Dedifferentiated amniotic fluid mesenchymal stem cell (primary cell): ENCODE measurements at regions not wholly inside any gene's neighbourhood (a gene's known extent, or its start where the extent isn't known, plus 50 kb on each side); places are given as distances from the start of the nearest gene placed in this dataset.
"Not testable (repeated sequence)": the region's sequence is repeated elsewhere in the genome, so short reads cannot be mapped to it uniquely, and the experiment has no call there.

Experiments used
- DNase-seq: peaks from one replicate; pipeline ENCODE4 v3.0.0-alpha.2; 2016; ENCODE audit errors: extremely low spot score

- no peak for DNase-seq
Measured at GRCh38 chr21:21858502-21859334, 860.5 kb downstream of the NCAM2 start.

- no peak for DNase-seq
Measured at GRCh38 chr21:21860888-21861287, 862.7 kb downstream of the NCAM2 start.

DNA sequence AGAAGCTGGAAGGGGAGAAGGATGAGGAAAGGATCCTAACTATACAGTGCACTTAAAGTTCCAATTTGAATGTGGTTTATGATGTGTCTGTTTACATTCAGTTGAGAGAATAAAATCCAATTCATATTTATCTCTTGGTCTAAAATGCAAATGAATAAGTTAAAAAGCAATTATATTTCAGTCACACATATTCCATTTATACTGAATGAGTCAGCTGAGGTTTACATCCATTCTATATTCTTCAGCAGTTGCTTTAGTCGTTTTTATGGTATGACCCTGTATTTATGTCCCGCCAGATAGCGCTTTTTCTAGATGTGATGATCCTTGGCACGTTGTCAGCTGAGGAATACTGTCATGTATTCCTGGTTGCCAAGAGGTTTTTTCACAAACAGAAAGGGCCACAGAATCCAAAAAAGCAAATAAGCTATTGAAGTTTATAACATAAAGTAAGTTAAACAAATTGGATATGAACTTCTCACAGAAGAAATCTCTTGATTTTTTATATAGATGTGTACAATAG is 866.2 kb downstream of the NCAM2 start:
- no peak for DNase-seq

GRCh38 chr21:21897275-21897883 is 899.2 kb downstream of the NCAM2 start:
- DNase-seq: no peak

DNA sequence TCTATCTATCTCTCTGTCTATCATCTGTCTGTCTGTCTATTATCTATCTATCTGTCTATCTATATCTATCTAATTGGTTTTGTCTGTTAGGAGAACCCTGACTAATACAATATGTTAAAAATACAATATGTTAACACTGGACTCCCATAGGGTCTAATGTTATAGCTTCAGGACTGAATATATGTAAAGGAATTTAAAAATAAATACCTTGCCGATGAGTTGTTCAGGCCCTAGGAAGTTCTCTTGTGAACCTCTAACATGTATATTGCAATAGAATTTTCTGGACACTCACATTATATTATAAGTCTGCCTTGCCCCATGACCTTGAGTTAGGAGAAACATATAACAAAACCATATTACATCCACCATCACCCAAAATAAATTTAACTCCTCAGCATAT is 900.6 kb downstream of the NCAM2 start:
- DNase-seq: no peak

DNA sequence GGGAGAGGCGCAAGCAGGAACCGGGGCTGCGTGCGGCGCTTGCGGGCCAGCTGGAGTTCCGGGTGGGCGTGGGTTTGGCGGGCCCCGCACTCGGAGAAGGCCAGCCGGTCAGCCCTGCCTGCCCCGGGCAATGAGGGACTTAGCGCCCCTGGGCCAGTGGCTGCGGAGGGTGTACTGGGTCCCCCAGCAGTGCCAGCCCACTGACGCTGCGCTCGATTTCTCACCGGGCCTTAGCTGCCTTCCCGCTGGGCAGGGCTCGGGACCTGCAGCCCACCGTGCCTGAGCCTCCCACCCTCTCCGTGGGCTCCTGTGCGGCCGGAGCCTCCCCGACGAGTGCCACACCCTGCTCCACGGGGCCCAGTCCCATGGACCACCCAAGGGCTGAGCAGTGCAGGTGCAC is 904.2 kb downstream of the NCAM2 start:
- not testable (repeated sequence) for DNase-seq

- no peak for DNase-seq
Measured at GRCh38 chr21:21907271-21907670, 909.1 kb downstream of the NCAM2 start.

GRCh38 chr21:21915816-21916215 is 917.6 kb downstream of the NCAM2 start:
- no peak for DNase-seq

DNA sequence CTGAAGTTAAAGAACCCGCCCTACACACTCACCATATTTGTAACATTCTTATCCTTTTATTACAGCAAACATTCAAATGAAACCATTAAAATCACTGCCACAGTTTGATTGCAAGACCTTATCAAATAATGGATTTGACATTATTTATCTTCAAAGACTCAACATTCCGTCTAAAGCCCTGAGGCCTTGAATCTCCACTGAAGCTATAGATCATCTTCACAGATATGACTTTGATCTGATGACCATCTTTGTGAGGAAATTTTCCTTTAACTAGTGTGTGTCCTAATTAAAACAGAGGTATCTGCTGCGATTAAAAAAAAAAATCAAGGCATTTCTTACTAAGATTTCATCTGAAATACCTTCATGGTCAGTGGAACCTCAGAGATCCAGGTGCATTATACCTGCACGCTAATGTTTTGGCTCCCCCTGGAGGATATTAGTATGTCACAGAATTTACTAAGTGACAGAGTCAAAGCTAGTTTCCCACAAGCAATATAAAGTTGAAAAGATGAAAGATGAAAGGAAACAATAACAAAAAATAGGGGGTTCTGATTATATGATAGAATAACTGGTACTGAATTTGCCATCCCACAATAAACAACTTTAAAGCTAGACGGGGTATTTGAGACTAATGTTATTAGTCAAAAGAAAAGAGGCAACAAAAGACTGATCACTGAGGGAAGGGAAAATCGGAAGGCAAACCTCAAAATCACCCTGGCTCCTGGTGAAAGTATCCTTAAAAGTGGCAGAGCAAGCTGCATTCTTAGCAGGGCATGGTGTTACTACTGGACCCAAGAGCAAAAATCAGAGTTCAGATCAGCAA is 923.4 kb downstream of the NCAM2 start:
- DNase-seq: no peak

DNA sequence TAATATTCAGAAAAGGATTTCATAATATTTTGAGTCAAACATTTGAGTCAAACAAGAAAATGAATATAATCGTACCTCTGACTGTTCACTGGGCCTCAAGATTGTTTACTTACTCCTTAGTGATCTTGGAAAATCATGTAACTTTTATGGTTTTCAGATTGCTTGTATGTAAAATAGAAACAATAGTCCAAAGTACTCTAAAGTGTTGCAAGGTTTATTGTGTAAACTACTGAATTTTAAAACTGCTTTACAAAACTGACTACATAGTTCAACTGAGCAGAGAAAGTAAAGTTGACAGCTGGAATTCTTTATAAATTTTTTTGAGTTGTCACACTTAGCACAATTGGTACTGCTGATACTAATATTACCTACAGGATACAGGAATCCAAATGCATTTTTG is 931.0 kb downstream of the NCAM2 start:
- no peak for DNase-seq

- no peak for DNase-seq
Measured at GRCh38 chr21:21929789-21930188, 931.6 kb downstream of the NCAM2 start.

GRCh38 chr21:21952566-21952965 is 954.4 kb downstream of the NCAM2 start:
- DNase-seq: no peak

DNA sequence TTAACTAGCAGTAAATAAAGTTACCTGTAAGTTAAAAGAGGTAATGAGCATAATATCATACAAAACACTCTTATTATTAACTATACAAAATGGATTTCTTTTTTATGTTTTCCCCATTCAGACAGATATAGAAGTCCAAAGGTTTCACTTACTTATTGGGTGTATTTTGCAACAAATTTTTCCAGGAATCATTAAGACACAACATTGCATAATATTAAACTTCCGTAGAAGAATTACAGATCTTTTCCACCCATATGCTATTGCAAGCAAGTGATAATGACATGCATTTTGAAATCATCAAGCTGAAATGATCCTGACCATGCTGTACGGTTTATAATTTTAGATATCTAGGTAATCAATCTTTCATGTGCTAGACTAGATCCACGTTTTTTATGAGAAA is 957.0 kb downstream of the NCAM2 start:
- no peak for DNase-seq

- no peak for DNase-seq
Measured at GRCh38 chr21:21957490-21957889, 959.3 kb downstream of the NCAM2 start.

GRCh38 chr21:21963911-21964310 is 965.7 kb downstream of the NCAM2 start:
- no peak for DNase-seq

GRCh38 chr21:21968810-21969209 is 970.6 kb downstream of the NCAM2 start:
- no peak for DNase-seq

DNA sequence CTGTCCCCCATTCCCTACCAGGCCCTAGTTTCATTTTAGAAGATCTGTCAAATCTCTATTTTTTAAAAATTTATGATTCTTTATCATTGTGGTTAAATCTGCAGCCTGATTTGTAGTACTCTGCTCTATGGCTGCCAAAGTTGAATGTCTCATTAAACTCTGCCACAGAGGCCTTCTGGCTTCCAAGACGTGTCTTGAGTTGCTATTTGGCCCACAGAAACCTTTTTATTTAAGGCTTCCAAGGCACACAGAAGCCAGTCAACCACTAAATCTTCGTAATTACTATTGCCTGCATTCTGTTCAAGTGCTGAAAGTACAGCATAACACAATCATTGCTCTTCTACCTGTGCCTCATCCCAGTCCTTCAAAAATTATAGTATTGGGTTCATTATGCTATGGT is 971.0 kb downstream of the NCAM2 start:
- no peak for DNase-seq

- DNase-seq: no peak
Measured at GRCh38 chr21:21971384-21971783, 973.2 kb downstream of the NCAM2 start.

DNA sequence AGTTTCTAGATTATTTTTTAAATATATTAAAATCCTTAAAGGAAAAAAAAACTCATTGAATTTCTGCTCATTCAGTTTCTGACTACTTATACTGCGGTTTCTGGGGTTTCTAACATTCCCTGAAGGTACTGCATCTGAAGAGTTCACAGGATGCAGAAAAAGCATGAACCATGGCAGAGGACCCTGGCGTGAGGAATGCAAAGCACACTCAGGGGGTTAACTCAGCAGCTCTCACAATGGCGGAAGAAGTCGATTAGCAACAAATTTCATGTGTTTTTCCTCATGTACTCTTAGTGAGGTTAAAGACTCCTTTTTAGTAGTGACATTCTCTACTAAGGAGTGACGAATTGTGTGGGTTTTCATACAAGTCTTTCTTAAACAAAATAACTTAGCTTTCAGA is 975.6 kb downstream of the NCAM2 start:
- no peak for DNase-seq

DNA sequence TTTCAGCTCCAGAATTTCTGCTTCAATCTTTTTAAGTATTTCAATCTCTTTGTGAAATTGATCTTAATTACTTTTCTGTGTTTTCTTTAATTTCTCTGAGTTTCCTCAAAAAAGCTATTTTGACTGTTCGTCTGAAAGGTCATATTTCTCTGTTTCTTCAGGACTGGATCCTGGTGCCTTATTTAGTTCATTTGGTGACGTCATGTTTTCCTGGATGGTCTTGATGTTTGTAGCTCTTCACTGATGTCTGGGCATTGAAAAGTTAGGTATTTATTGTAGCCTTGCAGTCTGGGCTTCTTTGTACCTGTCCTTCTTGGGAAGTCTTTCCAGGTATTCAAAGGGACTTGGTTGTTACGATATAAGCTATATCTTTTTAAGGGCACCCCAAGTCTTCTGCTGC is 998.7 kb downstream of the NCAM2 start:
- no peak for DNase-seq

DNA sequence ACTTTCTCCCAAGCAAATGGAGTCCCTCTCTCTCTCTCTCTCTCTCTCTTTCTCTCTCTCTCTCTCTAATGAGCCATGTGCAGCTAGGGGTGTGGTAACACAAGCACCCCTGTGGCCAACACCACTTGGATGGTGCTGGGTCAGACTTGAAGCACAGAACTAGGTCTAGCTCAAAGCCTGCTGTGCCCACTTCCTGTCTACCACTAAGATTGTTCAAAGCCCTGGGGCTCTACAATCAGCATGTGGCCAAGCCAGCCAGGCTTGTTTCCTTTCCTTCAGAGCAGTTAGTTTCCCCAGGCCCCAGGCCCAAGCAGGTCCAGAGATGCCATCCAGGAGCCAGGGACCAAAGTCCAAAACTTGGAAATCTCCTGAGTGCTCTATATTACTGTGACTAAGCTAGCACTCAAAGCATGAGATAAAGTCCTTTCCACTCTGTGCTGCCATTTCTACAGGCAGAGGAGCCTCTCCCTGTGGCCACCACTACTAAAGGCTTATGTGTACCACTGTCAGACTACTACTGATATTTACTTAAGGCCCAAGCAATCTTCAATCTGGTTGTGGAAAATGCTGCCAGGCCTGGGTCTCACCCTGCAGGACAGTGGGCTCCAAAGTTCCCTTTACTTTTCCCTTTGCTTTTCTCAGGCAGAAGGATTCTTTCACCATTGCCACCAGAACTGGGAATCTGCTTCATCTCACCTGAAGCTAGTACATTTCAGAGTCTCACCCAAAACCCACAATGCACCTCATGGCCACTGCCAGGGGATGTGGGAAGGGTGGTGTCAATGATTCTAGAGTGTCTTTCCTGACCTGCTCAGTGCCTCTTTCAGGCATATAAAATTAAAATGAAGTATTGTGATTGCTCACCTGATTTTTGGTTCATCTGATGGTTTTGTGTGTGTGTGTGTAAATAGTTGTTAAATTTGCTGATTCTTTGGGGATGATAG is 999.5 kb downstream of the NCAM2 start:
- no peak for DNase-seq
